ENCODE measurements at regions not wholly inside any gene's neighbourhood (a gene's known extent, or its start where the extent isn't known, plus 50 kb on each side); places are given as distances from the start of the nearest gene placed in this dataset.
"Not testable (repeated sequence)": the region's sequence is repeated elsewhere in the genome, so short reads cannot be mapped to it uniquely, and the experiment has no call there.

DNA sequence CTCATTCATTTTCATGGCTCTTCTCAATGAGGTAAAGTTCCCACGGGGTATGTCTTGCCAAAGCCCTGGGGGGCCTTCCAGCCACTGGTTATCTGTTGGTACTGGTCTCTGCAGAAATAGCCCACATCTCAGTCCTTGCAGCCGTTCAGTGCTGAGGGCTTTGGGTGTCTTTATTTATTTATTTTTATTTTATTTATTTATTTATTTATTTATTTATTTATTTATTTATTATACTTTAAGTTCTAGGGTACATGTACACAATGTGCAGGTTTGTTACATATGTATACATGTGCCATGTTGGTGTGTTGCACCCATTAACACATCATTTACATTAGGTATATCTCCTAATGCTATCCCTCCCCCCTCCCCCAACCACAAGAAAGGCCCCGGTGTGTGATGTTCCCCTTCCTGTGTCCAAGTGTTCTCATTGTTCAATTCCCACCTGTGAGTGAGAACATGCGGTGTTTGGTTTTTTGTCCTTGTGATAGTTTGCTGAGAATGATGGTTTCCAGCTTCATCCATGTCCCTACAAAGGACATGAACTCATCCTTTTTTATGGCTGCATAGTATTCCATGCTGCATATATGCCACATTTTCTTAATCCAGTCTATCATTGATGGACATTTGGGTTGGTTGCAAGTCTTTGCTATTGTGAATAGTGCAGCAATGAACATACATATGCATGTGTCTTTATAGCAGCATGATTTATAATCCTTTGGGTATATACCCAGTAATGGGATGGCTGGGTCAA is 308.1 kb upstream of the B3GAT1 start:
- DNase-seq: not testable (repeated sequence)

DNA sequence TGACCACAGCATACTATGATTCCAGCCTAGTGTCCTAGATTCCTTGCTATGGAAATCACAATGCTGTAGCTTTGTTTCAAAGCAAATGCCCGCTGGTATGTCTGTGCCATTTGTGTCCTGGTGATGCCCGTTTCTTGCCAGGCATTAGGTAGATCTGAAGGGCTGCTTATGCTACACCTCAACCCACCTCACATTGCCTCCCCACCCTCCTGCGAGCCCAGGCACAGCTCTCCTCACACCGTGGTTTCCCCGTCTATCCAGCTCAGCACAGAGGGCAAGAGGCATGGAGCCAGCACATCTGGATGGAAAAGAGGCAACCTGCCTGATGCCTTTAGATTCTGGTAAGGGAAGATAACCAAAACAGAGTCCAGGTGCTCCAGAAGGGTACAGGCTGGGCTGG is 307.4 kb upstream of the B3GAT1 start:
- no peak for DNase-seq

DNA sequence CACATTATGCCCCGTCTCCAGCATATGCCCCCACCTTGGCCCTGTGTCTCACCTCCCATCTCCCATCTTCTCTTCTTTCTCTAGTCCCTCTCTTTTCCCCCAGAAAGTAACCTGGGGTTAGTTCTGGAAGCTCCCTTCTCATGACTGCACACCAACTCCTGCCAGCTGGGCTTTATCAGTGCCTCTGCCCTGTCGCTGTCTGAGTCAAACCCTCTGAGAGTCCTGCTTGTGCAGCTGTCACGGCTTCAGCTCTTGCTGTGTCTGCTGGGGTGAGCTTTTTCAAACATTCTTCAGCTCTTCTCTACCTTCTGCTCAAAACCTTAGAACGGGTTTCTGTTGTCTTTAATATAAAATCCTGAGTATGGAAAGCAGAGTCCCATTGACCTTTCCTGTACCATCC is 304.5 kb upstream of the B3GAT1 start:
- DNase-seq: no peak

DNA sequence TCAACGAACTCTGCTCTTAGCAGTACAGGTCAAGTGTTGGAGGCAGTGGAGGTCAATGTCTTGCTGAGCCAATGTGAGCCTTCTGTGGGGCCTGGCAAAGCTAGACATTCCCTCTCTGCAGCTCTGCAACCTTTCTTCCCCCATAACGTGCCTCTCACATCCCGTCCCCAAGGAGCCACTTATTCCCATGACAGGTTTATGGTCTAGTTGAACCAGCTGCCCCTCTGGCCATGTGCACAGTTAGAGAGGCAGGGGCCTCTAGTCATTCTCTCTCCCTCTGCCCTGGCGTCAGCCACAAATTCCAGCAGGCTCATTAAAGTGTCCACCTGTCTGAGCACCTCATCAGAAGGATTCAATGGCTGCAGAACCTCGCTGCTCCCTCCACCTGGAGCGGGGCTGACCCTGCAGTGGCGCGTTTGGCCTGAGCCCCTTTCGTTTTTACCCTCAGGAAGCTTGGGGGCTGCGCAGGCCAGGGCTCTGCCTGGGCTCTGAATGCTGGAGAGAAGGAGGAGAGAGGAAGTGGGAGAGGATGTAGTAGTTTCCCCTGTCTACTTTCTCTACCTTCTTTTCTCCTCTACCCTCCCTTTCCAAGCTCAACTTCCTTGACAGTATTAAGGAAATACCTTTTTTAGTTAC is 302.1 kb upstream of the B3GAT1 start:
- no peak for DNase-seq

- DNase-seq: no peak
Observed at GRCh38 chr11:134712228-134713145, 300.4 kb upstream of the B3GAT1 start.

DNA sequence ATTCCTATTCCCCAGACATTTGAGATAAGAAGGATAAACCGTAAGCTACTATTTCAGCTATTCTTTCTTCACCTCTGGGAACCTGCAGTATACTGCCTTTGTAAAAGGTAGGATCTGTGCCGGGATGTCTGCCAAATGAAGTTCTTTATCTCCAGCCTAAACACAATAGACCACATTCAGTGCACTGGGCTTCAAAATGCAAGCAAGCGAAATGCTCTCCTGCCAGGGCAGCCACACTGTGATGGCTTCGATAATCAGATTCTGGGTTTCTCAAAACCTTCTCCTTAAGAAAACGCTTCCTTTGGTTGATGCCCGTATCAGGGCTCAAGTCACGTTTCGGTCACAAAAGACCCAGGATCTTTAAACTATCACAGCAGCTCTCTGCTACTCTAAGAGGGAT is 299.5 kb upstream of the B3GAT1 start:
- DNase-seq: no peak

DNA sequence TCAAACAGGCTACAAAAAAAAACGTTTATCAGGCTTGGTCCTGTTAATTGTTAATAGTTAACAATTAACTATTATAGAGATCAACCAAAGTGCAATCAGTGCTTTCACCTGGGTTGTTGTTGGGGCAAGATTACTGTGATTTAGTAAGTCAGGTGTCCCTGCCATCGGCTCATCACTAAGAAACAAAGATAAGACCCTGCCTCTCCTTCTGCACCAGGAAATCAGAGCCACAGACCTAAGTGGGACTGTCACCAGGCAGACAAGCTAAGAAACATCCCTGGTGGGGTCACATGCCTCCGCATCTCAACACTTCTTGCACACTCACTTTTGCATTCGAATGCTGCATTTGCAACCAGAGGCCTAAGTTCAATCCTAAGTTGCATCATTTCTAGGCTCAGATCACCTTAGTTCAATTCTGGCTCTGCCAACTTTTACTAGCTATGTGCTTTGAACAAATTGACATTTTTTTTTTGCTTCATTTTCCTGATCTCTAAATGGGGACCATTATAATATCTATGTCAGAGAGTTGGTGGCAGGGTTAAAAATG is 298.9 kb upstream of the B3GAT1 start:
- no peak for DNase-seq

- DNase-seq: no peak
Observed at GRCh38 chr11:134705858-134706257, 293.8 kb upstream of the B3GAT1 start.

GRCh38 chr11:134702827-134703226 is 290.8 kb upstream of the B3GAT1 start:
- DNase-seq: no peak

- DNase-seq: no peak
Observed at GRCh38 chr11:134701564-134702165, 289.6 kb upstream of the B3GAT1 start.

DNA sequence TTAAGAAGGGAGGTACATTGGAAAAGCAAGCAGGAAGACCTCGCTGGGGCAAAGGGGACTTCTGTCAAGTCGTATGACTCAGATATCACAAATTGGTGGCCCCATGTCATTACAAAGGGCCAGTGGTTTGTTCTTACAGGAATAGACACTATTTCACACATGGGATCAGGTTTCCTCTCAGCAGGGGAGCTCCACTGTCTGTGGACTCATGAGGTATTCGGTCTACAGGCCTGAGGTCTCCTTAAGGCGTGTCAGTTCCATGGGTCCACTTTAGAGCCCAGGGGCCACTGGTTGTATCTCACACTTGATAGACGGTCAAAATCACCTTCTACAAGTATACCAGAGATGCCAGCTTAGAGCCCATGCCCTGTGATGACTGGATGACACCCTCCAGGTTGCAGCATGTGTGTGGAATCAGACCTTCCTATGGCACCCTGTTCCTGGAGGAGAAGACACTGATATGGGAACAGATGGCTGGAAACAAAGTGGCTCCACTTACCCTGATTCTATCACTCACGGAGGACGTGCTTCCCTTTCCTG is 288.1 kb upstream of the B3GAT1 start:
- no peak for DNase-seq

DNA sequence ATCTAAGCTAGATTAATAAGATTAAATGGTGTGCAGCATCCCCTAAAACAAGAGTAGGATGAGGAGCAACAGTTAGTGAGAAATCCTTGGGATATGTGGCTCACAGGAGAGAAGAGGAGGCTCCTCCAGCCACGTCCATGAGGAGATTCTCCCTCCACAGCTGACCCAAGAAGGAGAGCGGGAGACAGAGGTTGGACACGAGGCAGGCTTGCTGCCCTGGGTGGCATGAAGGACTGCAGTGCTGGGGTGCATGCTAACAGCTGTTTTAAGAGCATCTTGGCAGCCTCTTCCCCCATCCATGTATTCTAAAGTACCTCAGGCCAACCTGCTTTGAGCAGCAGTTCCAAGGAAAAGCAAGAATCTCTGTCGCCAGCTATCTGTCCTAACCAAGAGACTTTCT is 284.4 kb upstream of the B3GAT1 start:
- no peak for DNase-seq

GRCh38 chr11:134691985-134692384 is 279.9 kb upstream of the B3GAT1 start:
- DNase-seq: no peak

DNA sequence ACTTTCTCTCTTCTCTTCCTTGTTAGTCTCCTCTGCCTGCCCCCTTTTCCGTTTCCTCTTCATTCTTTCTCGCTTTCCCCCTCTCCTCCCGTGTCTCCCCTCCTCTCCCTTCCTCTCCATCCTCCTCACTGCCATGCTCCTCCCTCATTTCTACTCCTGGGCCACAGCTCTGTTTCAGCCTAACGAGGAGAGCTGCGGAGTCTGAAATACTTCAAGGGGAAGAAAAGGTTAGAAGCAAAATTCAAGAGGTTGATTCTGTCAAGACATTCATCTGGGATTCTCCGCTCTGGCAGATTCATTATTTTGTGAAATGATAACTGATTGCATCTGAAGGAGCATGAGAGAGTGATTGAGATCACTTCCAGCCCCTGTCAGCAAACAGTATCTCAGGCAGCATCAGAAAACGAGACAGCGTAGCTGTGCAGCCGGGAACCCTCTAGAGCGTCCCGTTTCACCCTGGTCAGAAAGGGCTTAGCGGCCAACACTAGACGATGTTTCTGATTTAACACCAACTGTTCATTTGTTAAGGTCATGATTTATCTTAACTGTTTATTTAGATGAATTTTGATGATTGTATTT is 279.3 kb upstream of the B3GAT1 start:
- no peak for DNase-seq

- DNase-seq: no peak
Observed at GRCh38 chr11:134689886-134690285, 277.8 kb upstream of the B3GAT1 start.

- DNase-seq: no peak
Observed at GRCh38 chr11:134687548-134687947, 275.5 kb upstream of the B3GAT1 start.

- no peak for DNase-seq
Observed at GRCh38 chr11:134686460-134687061, 274.5 kb upstream of the B3GAT1 start.

- no peak for DNase-seq
Observed at GRCh38 chr11:134685793-134686380, 273.8 kb upstream of the B3GAT1 start.

DNA sequence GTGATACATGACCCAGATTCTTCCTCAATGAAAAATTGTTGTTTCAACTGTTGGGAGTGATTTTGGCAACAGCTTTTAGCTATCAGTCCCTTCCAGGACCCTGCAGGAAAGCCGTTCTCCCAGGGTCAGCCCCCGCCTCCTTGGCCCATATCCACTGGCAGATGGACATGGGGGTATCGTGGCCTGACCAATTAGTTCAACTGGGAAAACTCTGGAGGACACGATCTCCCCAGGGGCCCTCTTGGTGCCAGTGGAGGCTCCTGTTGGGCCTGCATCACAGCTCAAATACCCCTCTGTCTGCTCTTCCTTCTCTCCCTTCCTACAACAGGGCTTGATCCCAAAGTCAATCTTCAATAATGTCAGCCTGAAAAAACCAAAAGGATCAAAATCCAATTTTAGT is 272.5 kb upstream of the B3GAT1 start:
- DNase-seq: no peak

DNA sequence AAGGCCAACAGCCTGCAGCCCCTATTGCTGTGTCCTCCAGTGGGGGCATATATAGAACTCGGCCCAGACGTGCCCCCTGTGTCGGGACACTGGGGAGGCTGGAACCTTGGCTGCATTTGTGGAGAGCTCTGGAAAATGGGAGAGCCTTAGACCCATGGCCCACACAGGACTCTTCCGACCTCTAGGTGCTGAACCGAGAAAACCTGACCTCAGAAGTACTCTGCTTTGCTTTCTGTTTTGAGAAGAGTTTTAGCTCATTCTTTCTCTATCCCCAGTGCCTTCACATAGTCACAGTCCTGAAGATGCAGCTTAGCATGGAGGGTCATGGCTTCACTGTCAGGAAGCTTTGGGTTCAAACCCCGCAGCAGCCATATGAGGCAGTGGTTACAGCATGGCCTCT is 271.8 kb upstream of the B3GAT1 start:
- no peak for DNase-seq

- DNase-seq: no peak
Observed at GRCh38 chr11:134682577-134682976, 270.5 kb upstream of the B3GAT1 start.
